ENCODE measurements at regions not wholly inside any gene's neighbourhood (a gene's known extent, or its start where the extent isn't known, plus 50 kb on each side); places are given as distances from the start of the nearest gene placed in this dataset.

DNA sequence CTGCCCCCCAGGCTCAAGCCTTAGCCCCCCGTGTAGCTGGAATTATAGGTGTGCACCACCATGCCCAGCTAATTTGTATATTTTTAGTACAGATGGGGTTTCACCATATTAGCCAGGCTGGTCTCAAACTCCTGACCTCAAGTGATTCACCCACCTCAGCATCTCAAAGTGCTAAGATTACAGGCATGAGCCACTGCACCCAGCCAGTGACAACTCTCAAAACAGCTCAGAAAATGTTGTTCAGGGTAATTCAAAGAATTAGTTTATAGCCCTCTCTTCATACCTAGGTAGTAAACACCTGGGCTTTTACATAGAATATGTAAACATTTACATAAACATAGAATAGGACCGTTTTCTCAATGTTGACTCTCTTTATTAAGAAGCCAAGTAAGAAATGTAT is 168.7 kb downstream of the ENC1 start:
- H3K36me3 ChIP-seq (ENCODE audit: insufficient read depth, low read length): no peaks in the 10 kb centered on the region
- H3K27ac ChIP-seq (ENCODE audit: low read length): no peak overlapping the region
- no peak for DNase-seq
- no peak for ATAC-seq (ENCODE audit: insufficient read depth, low read depth)
- H3K4me3 ChIP-seq (ENCODE audit: low read depth in 1 of 2, low read length in 2 of 2): no peak overlapping the region
- H4K20me1 ChIP-seq (ENCODE audit: insufficient read depth, low read length): no peaks in the 10 kb centered on the region
- no peak overlapping the region for H2AFZ ChIP-seq (ENCODE audit: low read depth, low read length)
- H3K9ac ChIP-seq (ENCODE audit: low read depth, low read length): no peak overlapping the region
- TF ChIP-seq EZH2 (IDR thresholded peaks at IDR 0.05; ENCODE audit: borderline replicate concordance, low read depth, low read length, severe bottlenecking): no peak
- TF ChIP-seq, protein P1, sequence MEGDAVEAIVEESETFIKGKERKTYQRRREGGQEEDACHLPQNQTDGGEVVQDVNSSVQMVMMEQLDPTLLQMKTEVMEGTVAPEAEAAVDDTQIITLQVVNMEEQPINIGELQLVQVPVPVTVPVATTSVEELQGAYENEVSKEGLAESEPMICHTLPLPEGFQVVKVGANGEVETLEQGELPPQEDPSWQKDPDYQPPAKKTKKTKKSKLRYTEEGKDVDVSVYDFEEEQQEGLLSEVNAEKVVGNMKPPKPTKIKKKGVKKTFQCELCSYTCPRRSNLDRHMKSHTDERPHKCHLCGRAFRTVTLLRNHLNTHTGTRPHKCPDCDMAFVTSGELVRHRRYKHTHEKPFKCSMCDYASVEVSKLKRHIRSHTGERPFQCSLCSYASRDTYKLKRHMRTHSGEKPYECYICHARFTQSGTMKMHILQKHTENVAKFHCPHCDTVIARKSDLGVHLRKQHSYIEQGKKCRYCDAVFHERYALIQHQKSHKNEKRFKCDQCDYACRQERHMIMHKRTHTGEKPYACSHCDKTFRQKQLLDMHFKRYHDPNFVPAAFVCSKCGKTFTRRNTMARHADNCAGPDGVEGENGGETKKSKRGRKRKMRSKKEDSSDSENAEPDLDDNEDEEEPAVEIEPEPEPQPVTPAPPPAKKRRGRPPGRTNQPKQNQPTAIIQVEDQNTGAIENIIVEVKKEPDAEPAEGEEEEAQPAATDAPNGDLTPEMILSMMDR (IDR thresholded peaks at IDR 0.05; ENCODE audit: borderline replicate concordance, extremely low read depth, low read length, poor library complexity, severe bottlenecking): no peak
- no peaks in the 10 kb centered on the region for H3K79me2 ChIP-seq (ENCODE audit: insufficient read depth, low read length)
- H3K9me3 ChIP-seq (ENCODE audit: insufficient read depth, low read length, severe bottlenecking): no peaks in the 10 kb centered on the region
- no peaks in the 10 kb centered on the region for H3K4me1 ChIP-seq (ENCODE audit: insufficient read depth, low read length)
- no peak overlapping the region for H3K4me2 ChIP-seq (ENCODE audit: insufficient read depth, low read length)
- peaks cover 3% of the 10 kb centered on the region for H3K27me3 ChIP-seq (ENCODE audit: insufficient read depth, low read length, poor library complexity)

DNA sequence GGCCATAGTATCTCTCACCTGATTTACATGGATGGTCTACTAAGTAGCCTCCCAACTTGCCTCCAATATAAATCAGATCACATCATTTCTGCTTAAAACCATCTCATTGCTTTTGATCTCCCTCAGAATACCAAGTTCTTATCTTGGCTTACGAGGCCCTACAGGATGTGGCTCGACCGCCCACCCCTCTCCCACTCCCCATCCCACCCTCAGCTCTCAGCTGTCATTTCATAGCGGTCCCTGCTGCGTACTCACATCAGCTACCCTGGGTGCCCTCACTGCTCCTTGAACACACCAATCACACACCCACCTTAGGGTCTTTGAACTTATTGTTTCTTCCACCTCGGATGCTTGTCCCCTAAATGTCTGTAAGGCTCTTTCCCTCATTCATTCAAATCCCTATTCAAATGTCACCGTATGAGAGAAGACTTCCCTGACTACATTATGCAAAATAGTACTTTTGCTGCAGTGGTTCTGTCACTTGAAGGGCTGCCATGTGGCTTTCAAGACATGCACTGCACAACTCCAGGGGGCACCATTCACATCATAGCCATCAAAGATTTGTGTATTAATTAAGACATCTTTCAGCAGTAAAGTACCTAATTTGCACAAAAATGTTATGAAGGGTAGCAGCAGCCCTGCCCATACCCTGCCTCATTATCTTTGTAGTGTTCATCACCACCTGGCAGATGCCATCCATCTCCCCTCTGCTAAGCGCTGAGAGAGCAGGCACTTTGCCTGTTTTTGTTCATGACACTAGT is 171.1 kb downstream of the ENC1 start:
- Histone ChIP-seq H3K4me2 (ENCODE audit: insufficient read depth, low read length) (no peak overlapping the region), H3K79me2 (ENCODE audit: insufficient read depth, low read length) (no peaks in the 10 kb centered on the region), H3K9ac (ENCODE audit: low read depth, low read length) (no peak overlapping the region), H3K9me3 (ENCODE audit: insufficient read depth, low read length, severe bottlenecking) (no peaks in the 10 kb centered on the region), H3K36me3 (ENCODE audit: insufficient read depth, low read length) (no peaks in the 10 kb centered on the region), H2AFZ (ENCODE audit: low read depth, low read length) (no peak overlapping the region), H3K27me3 (ENCODE audit: insufficient read depth, low read length, poor library complexity) (peaks cover 3% of the 10 kb centered on the region), H3K4me3 (ENCODE audit: low read depth in 1 of 2, low read length in 2 of 2) (no peak overlapping the region), H3K4me1 (ENCODE audit: insufficient read depth, low read length) (no peaks in the 10 kb centered on the region), H3K27ac (ENCODE audit: low read length) (no peak overlapping the region), H4K20me1 (ENCODE audit: insufficient read depth, low read length) (no peaks in the 10 kb centered on the region)
- no peak for ATAC-seq (ENCODE audit: insufficient read depth, low read depth)
- no peak for DNase-seq
- TF ChIP-seq, protein P1 (IDR thresholded peaks at IDR 0.05; ENCODE audit: borderline replicate concordance, extremely low read depth, low read length, poor library complexity, severe bottlenecking): no peak
- no peak for TF ChIP-seq EZH2 (IDR thresholded peaks at IDR 0.05; ENCODE audit: borderline replicate concordance, low read depth, low read length, severe bottlenecking)

- Histone ChIP-seq H4K20me1 (ENCODE audit: insufficient read depth, low read length) (no peaks in the 10 kb centered on the region), H3K27me3 (ENCODE audit: insufficient read depth, low read length, poor library complexity) (no peaks in the 10 kb centered on the region), H3K4me3 (ENCODE audit: low read depth in 1 of 2, low read length in 2 of 2) (no peak overlapping the region), H3K9me3 (ENCODE audit: insufficient read depth, low read length, severe bottlenecking) (no peaks in the 10 kb centered on the region), H3K79me2 (ENCODE audit: insufficient read depth, low read length) (no peaks in the 10 kb centered on the region), H3K4me2 (ENCODE audit: insufficient read depth, low read length) (no peak overlapping the region), H3K36me3 (ENCODE audit: insufficient read depth, low read length) (no peaks in the 10 kb centered on the region), H3K9ac (ENCODE audit: low read depth, low read length) (no peak overlapping the region), H3K27ac (ENCODE audit: low read length) (no peak overlapping the region), H2AFZ (ENCODE audit: low read depth, low read length) (no peak overlapping the region), H3K4me1 (ENCODE audit: insufficient read depth, low read length) (no peaks in the 10 kb centered on the region)
- DNase-seq (no peak), ATAC-seq (ENCODE audit: insufficient read depth, low read depth) (no peak)
- TF ChIP-seq EZH2 (IDR thresholded peaks at IDR 0.05; ENCODE audit: borderline replicate concordance, low read depth, low read length, severe bottlenecking): no peak
- TF ChIP-seq, protein P1 (IDR thresholded peaks at IDR 0.05; ENCODE audit: borderline replicate concordance, extremely low read depth, low read length, poor library complexity, severe bottlenecking): no peak
Measured at GRCh38 chr5:74468421-74468820, 172.1 kb downstream of the ENC1 start.
